GM12878 (cell line): ENCODE measurements at regions not wholly inside any gene's neighbourhood (a gene's known extent, or its start where the extent isn't known, plus 50 kb on each side); places are given as distances from the start of the nearest gene placed in this dataset.

Source experiments
- ATAC-seq: fragments of 200-7000 bp; cut with Tn5 transposase; 3 replicates; pipeline ENCODE4 v1.9.1; 2020; ENCODE audit warnings: mild to moderate bottlenecking, moderate library complexity
- BruUV-seq: library from RNA; stranded (reverse); fragments of 400-500 nt; replicated peaks from 2 replicates; lab custom pipeline; 2021; lab: Mats Ljungman, UMichigan
- CTCF ChIA-PET: fragments of 300-600 bp; sonication (Branson Sonifier 250); formaldehyde crosslinking; extraction: SDS; loops from one replicate; lab custom pipeline; 2021; ENCODE audit warnings: inconsistent platforms; lab: Yijun Ruan, JAX
- POLR2A ChIA-PET: fragments of 350-600 bp; formaldehyde crosslinking; extraction: SDS; loops from one replicate; lab custom pipeline; 2021; ENCODE audit warnings: inconsistent platforms; lab: Charles Lee
- RAD21 ChIA-PET: fragments of 300-600 bp; sonication (Branson Sonifier 250); formaldehyde crosslinking; loops from one replicate; lab custom pipeline; 2023; ENCODE audit warnings: antibody characterized with exemption; ENCODE audit not compliant: unreplicated experiment; lab: Charles Lee
- SMC1A ChIA-PET: fragments of 300-600 bp; sonication (Branson Sonifier 250); formaldehyde crosslinking; loops from one replicate; lab custom pipeline; 2023; ENCODE audit not compliant: unreplicated experiment, uncharacterized antibody; lab: Charles Lee
- DNase-seq: peaks from one replicate; pipeline ENCODE4 v3.0.0-alpha.2; 2011; ENCODE audit warnings: low read depth, low spot score
- FAIRE-seq: peaks from 3 replicates; lab custom pipeline; 2011; peaks lifted over from hg19 to GRCh38; lab: Jason Lieb, UNC
- H2AFZ ChIP-seq: 2 replicates; pipeline ENCODE4 v1.6.0; 2011; ENCODE audit warnings: low read depth, low read length, control low read depth; ENCODE audit not compliant: control insufficient read depth
- H3K27ac ChIP-seq: 2 replicates; pipeline ENCODE4 v1.5.1; 2011; ENCODE audit warnings: control low read depth; ENCODE audit not compliant: control insufficient read depth, insufficient read depth
- H3K27me3 ChIP-seq, 2 experiments: replicated peaks in 1 of 2; 2 replicates each; pipeline versions ENCODE4 v1.6.0 to v1.6.1; 2011; ENCODE audit warnings: low read length in 1 of 2; ENCODE audit not compliant: control insufficient read depth in 2 of 2, insufficient read depth in 2 of 2
- H3K36me3 ChIP-seq, 2 experiments: 2 replicates each; pipeline ENCODE4 v1.5.1; 2011; ENCODE audit warnings: low read length in 1 of 2; ENCODE audit not compliant: control insufficient read depth in 2 of 2, insufficient read depth in 2 of 2
- H3K4me1 ChIP-seq: 2 replicates; pipeline ENCODE4 v1.6.1; 2011; ENCODE audit warnings: mild to moderate bottlenecking, low read length, moderate library complexity, mixed read lengths; ENCODE audit not compliant: control insufficient read depth, insufficient read depth
- H3K4me2 ChIP-seq: 2 replicates; pipeline ENCODE4 v1.6.0; 2011; ENCODE audit warnings: control low read depth; ENCODE audit not compliant: control insufficient read depth, insufficient read depth
- H3K4me3 ChIP-seq: fragments of 200-600 bp; sonication (generic); 2 replicates; pipeline ENCODE4 v1.5.1; 2016
- H3K79me2 ChIP-seq: 2 replicates; pipeline ENCODE4 v1.6.0; 2011; ENCODE audit warnings: low read length; ENCODE audit not compliant: control insufficient read depth, insufficient read depth
- H3K9ac ChIP-seq: 2 replicates; pipeline ENCODE4 v1.8.0; 2011; ENCODE audit warnings: low read length, control low read depth, mixed read lengths; ENCODE audit not compliant: control insufficient read depth, insufficient read depth
- H3K9me3 ChIP-seq: replicated peaks from 3 replicates; pipeline ENCODE4 v1.5.1; 2011; ENCODE audit warnings: mild to moderate bottlenecking, low read length; ENCODE audit not compliant: control insufficient read depth, insufficient read depth
- H4K20me1 ChIP-seq: 2 replicates; pipeline ENCODE4 v1.6.0; 2011; ENCODE audit not compliant: control insufficient read depth, insufficient read depth
- BCL11A ChIP-seq: IDR thresholded peaks from 2 replicates; pipeline ENCODE4 v1.6.1; 2011; ENCODE audit warnings: low read depth, low read length
- CEBPZ ChIP-seq: fragments of 150-350 bp; IDR thresholded peaks from 2 replicates; pipeline ENCODE4 v1.6.1; 2016; ENCODE audit warnings: low read depth, low read length
- E2F4 ChIP-seq: IDR thresholded peaks from 2 replicates; pipeline ENCODE4 v1.6.1; 2012; ENCODE audit warnings: low read depth, low read length, improper control_type of control experiment
- ESRRA ChIP-seq: IDR thresholded peaks from 2 replicates; pipeline ENCODE4 v1.6.1; 2012; ENCODE audit warnings: mild to moderate bottlenecking, low read length, improper control_type of control experiment
- PKNOX1 ChIP-seq: fragments of 450-650 bp; IDR thresholded peaks from 2 replicates; pipeline ENCODE4 v1.6.1; 2016; ENCODE audit warnings: mild to moderate bottlenecking
- PML ChIP-seq: IDR thresholded peaks from 2 replicates; pipeline ENCODE4 v1.6.1; 2012; ENCODE audit warnings: low read length, inconsistent platforms
- REST ChIP-seq: IDR thresholded peaks from 2 replicates; pipeline ENCODE4 v1.6.1; 2012; ENCODE audit warnings: mild to moderate bottlenecking, low read depth, low read length
- RFX5 ChIP-seq: IDR thresholded peaks from 2 replicates; pipeline ENCODE4 v1.6.1; 2011; ENCODE audit warnings: low read depth, low read length, improper control_type of control experiment
- SMARCA5 ChIP-seq: fragments of 450-650 bp; IDR thresholded peaks from 2 replicates; pipeline ENCODE4 v1.6.1; 2017; ENCODE audit warnings: mild to moderate bottlenecking
- TARDBP ChIP-seq: IDR thresholded peaks from 2 replicates; pipeline ENCODE4 v1.6.1; 2016; ENCODE audit warnings: borderline replicate concordance
- ZBTB40 ChIP-seq: fragments of 450-650 bp; IDR thresholded peaks from 2 replicates; pipeline ENCODE4 v1.6.1; 2016; ENCODE audit warnings: mild to moderate bottlenecking, moderate library complexity, borderline replicate concordance
- WGBS: methylation state at CpG from one replicate; pipeline ENCODE4 v1.1.6; 2016; ENCODE audit warnings: low lambda C conversion rate; ENCODE audit not compliant: insufficient replicate concordance, insufficient coverage; ENCODE audit errors: missing lambda C conversion rate; 5-methylcytosine and 5-hydroxymethylcytosine counted together
- in situ Hi-C: fragments of 300-500 bp; cut with MboI; formaldehyde crosslinking; loops from 9 replicates; pipeline ENCODE4 v1.14.3; 2018; ENCODE audit warnings: mixed read lengths
- intact Hi-C: fragments of 100-400 bp; cut with micrococcal nuclease; formaldehyde crosslinking; loops from one replicate; pipeline ENCODE4 v1.14.2; 2022; ENCODE audit not compliant: unreplicated experiment

GRCh38 chrX:42691196-42691595, 86.8 kb downstream of the PPP1R2C start:
- in situ Hi-C loops = no loop called here
- H4K20me1 ChIP-seq = no peaks in the 10 kb centered on the region
- no TSS peak for BruUV-seq
- ChIA-PET POLR2A (no interaction called here), CTCF (interaction anchor here (0.6 kb wide), 1 partner anchor 160 kb away, joined by 4 read pairs; no protein-coding TSS in a partner anchor), RAD21 (no interaction called here), SMC1A (interaction anchor here (0.6 to 1.4 kb wide), 2 partner anchors 45 to 664 kb away, joined by 4 read pairs; no protein-coding TSS in a partner anchor)
- H3K27me3 ChIP-seq = no peaks in the 10 kb centered on the region
- intact Hi-C loops = no loop called here
- FAIRE-seq (no peak), DNase-seq (no peak), ATAC-seq (no peak)
- no peak overlapping the region for H2AFZ ChIP-seq
- no peaks in the 10 kb centered on the region for H3K36me3 ChIP-seq
- no peak overlapping the region for H3K27ac ChIP-seq
- H3K4me2 ChIP-seq = no peak overlapping the region
- no peaks in the 10 kb centered on the region for H3K79me2 ChIP-seq
- H3K4me3 ChIP-seq = no peak overlapping the region
- WGBS = 0% methylated on average over 1 of the region's 1 CpG
- no peak overlapping the region for H3K9ac ChIP-seq
- no peaks in the 10 kb centered on the region for H3K9me3 ChIP-seq
- no peaks in the 10 kb centered on the region for H3K4me1 ChIP-seq
- no peak for TF ChIP-seq PKNOX1
- no peak for TF ChIP-seq REST
- no peak for TF ChIP-seq E2F4
- TF ChIP-seq RFX5 = no peak
- TF ChIP-seq ZBTB40 = no peak
- TF ChIP-seq CEBPZ = no peak
- TF ChIP-seq ESRRA = no peak
- TF ChIP-seq BCL11A = no peak
- TF ChIP-seq TARDBP = no peak
- TF ChIP-seq PML = no peak
- TF ChIP-seq SMARCA5 = no peak
